Tibial artery (tissue), 4 donors: ENCODE measurements at regions not wholly inside any gene's neighbourhood (a gene's known extent, or its start where the extent isn't known, plus 50 kb on each side); places are given as distances from the start of the nearest gene placed in this dataset.

Source experiments
- DNase-seq, 2 donors: peaks; one replicate each; pipeline ENCODE4 v3.0.0-alpha.2; 2019
- H3K27ac ChIP-seq, 2 donors: fragments of 200-600 bp; sonication (generic) in 1 of 2; 1 replicate in 1 of 2; 2 replicates in 1 of 2; pipeline ENCODE4 v1.5.1; 2018 to 2019; ENCODE audit warnings: mild to moderate bottlenecking in 1 of 2
- H3K27me3 ChIP-seq, 2 donors: fragments of 200-600 bp; sonication (generic) in 1 of 2; one replicate each; pipeline versions ENCODE4 v1.5.1 to v1.6.0; 2016 to 2019
- H3K36me3 ChIP-seq, 3 donors: fragments of 200-600 bp; sonication (generic) in 2 of 3; one replicate each; pipeline ENCODE4 v1.5.1; 2016 to 2019; ENCODE audit warnings: mild to moderate bottlenecking in 2 of 3
- H3K4me1 ChIP-seq, 4 donors: fragments of 200-600 bp; sonication (generic) in 2 of 4; 1 replicate in 3 of 4; 2 replicates in 1 of 4; pipeline ENCODE4 v1.5.1; 2016 to 2019
- H3K4me3 ChIP-seq, 2 donors: fragments of 200-600 bp; sonication (generic) in 1 of 2; 1 replicate in 1 of 2; 2 replicates in 1 of 2; pipeline ENCODE4 v1.5.1; 2018 to 2019; ENCODE audit warnings: mild to moderate bottlenecking in 2 of 2
- H3K9me3 ChIP-seq, 3 donors: fragments of 200-600 bp; sonication (generic) in 1 of 3; one replicate each; pipeline ENCODE4 v1.5.1; 2016 to 2019
- CTCF ChIP-seq, 2 experiments: fragments of 200-600 bp in 1 of 2; fragments of 450-650 bp in 1 of 2; IDR thresholded peaks; one replicate each; pipeline ENCODE4 v1.5.1; 2017 to 2019; ENCODE audit warnings: antibody characterized with exemption in 2 of 2, mild to moderate bottlenecking in 1 of 2, moderate library complexity in 1 of 2
- intact Hi-C: fragments of 100-400 bp; cut with DNase I; formaldehyde crosslinking; loops from one replicate; pipeline ENCODE4 v1.15.0; 2023; ENCODE audit warnings: low total_unique reads

GRCh38 chr10:30189238-30189580, 129.8 kb upstream of the JCAD start:
- no peak for TF ChIP-seq CTCF (IDR thresholded peaks at IDR 0.05)
- Histone ChIP-seq H3K9me3 (peaks cover 0 to 9% (median 5%) of the 10 kb centered on the region in 3 donors), H3K4me1 (peaks cover 0 to 34% (median 16%) of the 10 kb centered on the region in 4 donors), H3K27me3 (no peaks in the 10 kb centered on the region), H3K27ac (no peak overlapping the region), H3K4me3 (no peak overlapping the region), H3K36me3 (no peaks in the 10 kb centered on the region)
- DNase-seq = no peak
- intact Hi-C loops = no loop called here

GRCh38 chr10:30188556-30189237, 129.3 kb upstream of the JCAD start:
- H3K9me3 ChIP-seq = peaks cover 0 to 4% (median 3%) of the 10 kb centered on the region in 3 donors
- no peak overlapping the region for H3K27ac ChIP-seq
- peaks cover 0 to 37% (median 16%) of the 10 kb centered on the region in 4 donors for H3K4me1 ChIP-seq
- no peak for TF ChIP-seq CTCF (IDR thresholded peaks at IDR 0.05)
- H3K36me3 ChIP-seq = no peaks in the 10 kb centered on the region
- H3K27me3 ChIP-seq = no peaks in the 10 kb centered on the region
- H3K4me3 ChIP-seq = no peak overlapping the region
- intact Hi-C loops = no loop called here
- no peak for DNase-seq

- no peaks in the 10 kb centered on the region for H3K27me3 ChIP-seq
- intact Hi-C loops = no loop called here
- H3K36me3 ChIP-seq = no peaks in the 10 kb centered on the region
- peaks cover 0 to 43% (median 20%) of the 10 kb centered on the region in 4 donors for H3K4me1 ChIP-seq
- no peak overlapping the region for H3K27ac ChIP-seq
- no peak for DNase-seq
- H3K9me3 ChIP-seq = no peaks in the 10 kb centered on the region
- H3K4me3 ChIP-seq = no peak overlapping the region
- no peak for TF ChIP-seq CTCF (IDR thresholded peaks at IDR 0.05)
Observed at GRCh38 chr10:30188101-30188500, 128.7 kb upstream of the JCAD start.

- H3K27ac ChIP-seq = peak overlapping the region in 1 of 2 donors; percentile 0
- H3K4me1 ChIP-seq = peaks cover 0 to 54% (median 27%) of the 10 kb centered on the region in 4 donors
- intact Hi-C loops = no loop called here
- TF ChIP-seq CTCF (IDR thresholded peaks at IDR 0.05) = no peak
- H3K36me3 ChIP-seq = no peaks in the 10 kb centered on the region
- no peak for DNase-seq
- H3K4me3 ChIP-seq = no peak overlapping the region
- H3K9me3 ChIP-seq = no peaks in the 10 kb centered on the region
- no peaks in the 10 kb centered on the region for H3K27me3 ChIP-seq
Observed at GRCh38 chr10:30187010-30187409, 127.6 kb upstream of the JCAD start.

GRCh38 chr10:30186371-30186875, 127.0 kb upstream of the JCAD start:
- Histone ChIP-seq H3K4me1 (peaks cover 0 to 56% (median 28%) of the 10 kb centered on the region in 4 donors), H3K4me3 (no peak overlapping the region), H3K27me3 (no peaks in the 10 kb centered on the region), H3K9me3 (no peaks in the 10 kb centered on the region), H3K27ac (peak overlapping the region; percentile 0 to 14), H3K36me3 (no peaks in the 10 kb centered on the region)
- no peak for DNase-seq
- no peak for TF ChIP-seq CTCF (IDR thresholded peaks at IDR 0.05)
- intact Hi-C loops = no loop called here
